Stimulated activated CD8-positive, alpha-beta memory T cell treated with anti-CD3 and anti-CD28 coated beads, Interleukin-7, amount 100 ng/mL, for 48 hours (primary cell): ENCODE measurements at regions not wholly inside any gene's neighbourhood (a gene's known extent, or its start where the extent isn't known, plus 50 kb on each side); places are given as distances from the start of the nearest gene placed in this dataset.

Source experiments
- DNase-seq, 2 donors: peaks; one replicate each; pipeline ENCODE4 v3.0.0-alpha.2; 2020; ENCODE audit warnings: low read depth in 1 of 2; ENCODE audit errors: extremely low read depth in 1 of 2

GRCh38 chr3:107082527-107082926 lies 294.7 kb upstream of the CCDC54 start:
- DNase-seq: no peak

DNA sequence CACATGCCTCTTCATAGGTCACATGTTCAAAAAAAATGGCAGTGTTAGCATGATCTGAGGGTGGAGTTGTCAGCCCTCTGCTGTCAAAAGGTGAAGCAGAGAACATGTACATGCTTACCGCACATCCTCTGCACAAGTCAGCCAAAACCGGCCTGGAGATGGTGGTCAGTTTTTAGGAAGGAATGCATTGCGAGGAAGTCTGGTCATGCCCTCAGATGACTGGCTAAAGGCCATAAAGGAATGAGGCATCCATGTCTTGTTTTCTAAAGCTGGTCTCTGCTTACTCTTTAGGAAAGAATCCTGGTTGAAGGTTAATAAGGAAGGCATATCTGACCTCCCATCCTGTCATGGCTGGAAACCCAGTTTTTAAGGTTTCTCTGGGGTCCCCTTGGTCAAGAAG lies 292.0 kb upstream of the CCDC54 start:
- DNase-seq: no peak

- no peak for DNase-seq
Observed at GRCh38 chr3:107092121-107092520, 285.1 kb upstream of the CCDC54 start.

GRCh38 chr3:107098864-107099263 lies 278.4 kb upstream of the CCDC54 start:
- no peak for DNase-seq

DNA sequence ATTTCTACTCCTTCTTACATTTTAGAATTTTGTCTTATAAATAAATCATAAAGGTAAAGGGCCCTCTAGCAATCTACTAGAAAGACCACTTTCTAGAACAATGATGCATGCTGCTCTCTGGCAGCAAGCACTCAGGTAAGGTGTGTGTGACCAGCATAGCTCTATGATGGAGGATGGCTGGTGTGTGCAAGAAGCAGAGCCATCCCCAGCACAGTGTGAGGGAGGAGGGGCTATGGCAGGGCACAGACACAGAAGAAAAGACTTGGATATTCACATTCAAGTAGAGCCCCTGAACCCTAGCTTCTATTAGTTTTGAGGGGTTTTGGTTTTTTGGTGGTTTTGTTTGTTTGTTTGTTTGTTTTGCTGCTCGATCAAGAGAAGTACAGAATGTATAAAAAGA lies 277.1 kb upstream of the CCDC54 start:
- no peak for DNase-seq

DNA sequence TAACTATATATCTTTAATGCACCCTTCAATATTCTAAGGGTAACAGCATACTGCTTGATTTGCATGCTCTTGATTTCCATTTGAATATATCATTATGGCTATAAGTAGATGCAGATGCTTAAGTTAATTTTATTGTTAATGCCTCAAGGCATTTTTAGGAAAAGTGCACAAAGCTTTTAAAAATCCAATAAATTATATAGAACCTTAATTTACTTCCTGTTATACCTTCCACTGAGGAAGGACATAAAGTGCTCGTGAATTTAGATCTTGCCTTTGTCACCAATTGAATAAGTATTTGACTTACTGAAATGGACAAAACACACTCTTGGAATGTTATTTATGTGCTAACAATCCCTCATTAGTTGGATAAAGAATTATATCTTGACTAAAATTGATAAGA lies 276.7 kb upstream of the CCDC54 start:
- DNase-seq: no peak

DNA sequence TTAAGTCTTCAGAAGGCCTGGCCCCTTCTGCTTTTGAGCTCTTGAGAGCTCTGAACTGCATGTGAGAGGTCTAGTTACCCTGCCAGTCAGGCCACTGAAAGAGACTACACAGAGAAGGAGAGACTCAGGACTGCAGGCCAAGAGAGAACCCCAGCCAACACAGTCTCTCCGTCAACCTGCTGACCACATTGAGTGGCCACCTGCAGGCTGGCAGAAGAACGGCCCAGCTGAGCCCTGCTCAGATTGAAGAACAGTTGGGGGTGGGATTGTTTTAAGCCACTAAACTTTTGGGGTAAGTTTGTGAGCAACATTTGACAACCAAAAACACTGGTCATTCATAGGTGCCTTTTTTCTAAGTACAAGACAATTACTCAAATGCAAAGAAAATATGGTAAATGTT lies 273.5 kb upstream of the CCDC54 start:
- DNase-seq: no peak

GRCh38 chr3:107106316-107106715 lies 270.9 kb upstream of the CCDC54 start:
- no peak for DNase-seq

- no peak for DNase-seq
Observed at GRCh38 chr3:107106907-107107306, 270.3 kb upstream of the CCDC54 start.

DNA sequence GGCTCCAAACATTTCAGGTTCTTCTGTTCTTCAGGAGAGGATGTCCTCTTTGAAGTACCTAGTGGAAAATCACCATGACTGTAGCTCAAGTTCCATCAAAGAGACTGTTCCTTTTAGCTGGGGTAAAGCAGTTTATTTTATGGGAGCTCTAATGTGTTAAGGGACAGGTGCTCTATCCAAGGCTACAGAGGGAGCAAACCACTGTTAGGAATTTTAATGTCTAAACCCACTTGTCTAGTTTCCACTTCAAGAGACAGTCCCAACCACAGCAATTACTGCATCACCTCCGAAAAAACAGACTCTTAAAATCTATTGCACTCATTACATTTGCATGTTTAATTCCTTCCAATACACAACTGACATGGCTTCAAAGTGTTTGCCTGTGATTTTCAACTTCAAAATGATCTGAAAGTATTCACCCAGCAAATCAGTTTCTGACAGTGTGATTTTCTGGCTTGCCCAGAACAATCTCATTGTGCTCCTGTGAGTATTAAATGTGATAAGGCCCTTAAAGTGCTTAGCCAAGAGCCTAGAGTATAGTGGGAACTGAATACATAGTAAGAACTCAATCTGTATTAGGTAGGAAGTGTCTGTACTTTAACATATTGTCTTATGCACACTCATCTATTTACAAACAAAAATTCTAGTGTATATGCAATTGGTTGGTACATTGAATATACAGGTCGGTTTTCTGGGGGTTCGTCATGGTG lies 266.5 kb upstream of the CCDC54 start:
- no peak for DNase-seq

DNA sequence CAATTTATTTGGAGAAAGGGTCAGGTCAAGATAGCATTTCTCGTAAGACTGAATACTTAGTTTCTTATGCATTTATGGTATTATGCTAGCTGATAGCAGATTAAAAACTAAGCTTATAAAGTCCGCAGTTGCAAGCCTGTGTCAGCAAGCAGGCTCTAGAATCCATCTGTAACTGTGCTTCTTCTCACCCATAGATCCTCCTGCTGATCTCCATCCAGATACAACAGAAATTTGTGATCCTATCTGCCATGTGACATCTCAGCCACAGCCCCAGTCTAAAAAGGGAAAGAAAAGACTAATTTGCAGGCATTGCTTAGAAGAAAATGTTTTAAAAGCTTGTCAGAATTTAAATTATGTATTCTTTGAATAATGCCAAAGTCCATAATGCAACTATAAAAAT lies 265.4 kb upstream of the CCDC54 start:
- DNase-seq: no peak

GRCh38 chr3:107112356-107112755 lies 264.9 kb upstream of the CCDC54 start:
- no peak for DNase-seq

GRCh38 chr3:107116251-107116650 lies 261.0 kb upstream of the CCDC54 start:
- DNase-seq: no peak

DNA sequence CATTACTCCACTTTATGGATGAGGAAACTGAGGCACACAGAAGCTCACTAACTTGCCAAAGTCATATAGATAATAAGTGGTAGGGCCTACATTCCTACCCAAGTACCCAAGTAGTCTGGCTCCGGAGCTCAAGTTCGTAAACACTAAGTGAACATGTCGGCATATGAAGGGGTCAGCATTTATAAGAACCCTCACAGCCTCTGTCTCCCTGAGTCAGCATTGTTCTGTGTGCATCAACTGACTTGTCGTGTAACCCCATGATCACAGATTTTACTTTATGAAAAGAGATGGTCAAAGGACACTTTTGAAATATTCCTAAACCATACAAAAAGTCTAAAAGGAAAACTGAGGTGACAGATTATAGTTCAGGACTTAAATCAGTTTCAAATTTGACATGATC lies 260.1 kb upstream of the CCDC54 start:
- no peak for DNase-seq

GRCh38 chr3:107117922-107118536 lies 259.2 kb upstream of the CCDC54 start:
- no peak for DNase-seq

DNA sequence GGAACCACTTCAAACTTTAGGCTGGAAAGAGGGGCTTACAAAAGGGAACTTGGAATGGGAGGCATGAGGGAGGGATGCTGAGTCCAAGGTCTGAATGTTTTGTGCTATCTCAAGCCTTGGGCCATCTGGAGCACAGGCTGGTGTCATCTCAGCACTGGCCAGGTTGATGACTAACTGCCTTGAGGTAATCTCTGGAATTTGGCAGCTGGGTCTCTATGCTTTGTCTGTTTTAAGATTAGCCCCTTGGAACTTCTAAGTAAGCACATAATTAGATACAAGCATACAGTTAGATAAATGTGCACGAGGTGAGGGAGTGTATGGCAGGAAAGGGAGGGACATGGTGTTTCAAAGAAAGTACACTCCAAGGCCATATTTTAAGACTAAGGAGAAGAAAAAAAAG lies 252.4 kb upstream of the CCDC54 start:
- DNase-seq: no peak

GRCh38 chr3:107128946-107129345 lies 248.3 kb upstream of the CCDC54 start:
- no peak for DNase-seq

DNA sequence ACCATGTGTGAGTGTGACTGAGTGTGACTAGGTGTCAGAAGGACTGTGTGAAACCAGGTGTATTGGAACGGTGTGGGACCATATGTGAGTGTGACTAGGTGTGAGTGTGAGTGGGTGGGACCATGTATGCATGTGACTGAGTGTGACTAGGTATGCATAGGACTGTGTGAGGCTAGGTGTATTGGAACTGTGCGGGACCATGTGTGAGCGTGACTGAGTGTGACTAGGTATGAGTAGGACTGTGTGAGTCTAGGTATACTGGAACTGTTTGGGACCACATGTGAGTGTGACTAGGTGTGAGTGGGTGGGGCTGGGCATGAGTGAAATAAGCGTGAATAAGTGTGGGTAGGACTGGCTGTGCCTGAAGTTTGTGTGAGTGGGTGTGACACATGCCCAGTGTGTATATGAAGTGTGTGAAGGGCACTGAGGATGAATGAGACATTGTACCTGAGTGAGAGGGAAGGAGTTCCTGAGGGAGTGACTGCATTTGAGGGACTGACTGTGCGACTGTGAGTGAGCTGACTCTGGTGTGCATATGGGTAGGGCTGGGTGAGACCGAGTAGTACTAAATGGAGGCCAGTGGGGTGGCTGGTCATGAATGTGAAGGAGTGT lies 247.0 kb upstream of the CCDC54 start:
- DNase-seq: no peak

DNA sequence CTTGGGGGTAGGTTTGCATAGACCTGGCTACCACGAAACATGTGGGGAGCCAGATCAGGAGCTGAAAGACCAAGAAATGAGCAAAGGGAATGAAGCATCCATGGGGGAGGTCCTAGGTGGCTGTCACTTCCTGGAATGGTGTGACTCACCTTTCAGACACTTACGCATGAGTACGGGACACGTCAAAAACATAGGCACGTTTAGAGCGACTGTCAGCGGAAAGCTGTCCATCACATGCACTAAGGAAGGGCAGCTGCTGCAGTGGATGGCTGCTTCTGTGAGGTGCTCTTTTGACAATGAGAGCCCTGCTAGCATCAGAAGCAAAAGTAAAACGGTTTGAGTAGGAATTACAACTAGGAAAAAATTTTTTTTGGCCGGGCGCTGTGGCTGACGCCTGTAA lies 244.6 kb upstream of the CCDC54 start:
- no peak for DNase-seq

DNA sequence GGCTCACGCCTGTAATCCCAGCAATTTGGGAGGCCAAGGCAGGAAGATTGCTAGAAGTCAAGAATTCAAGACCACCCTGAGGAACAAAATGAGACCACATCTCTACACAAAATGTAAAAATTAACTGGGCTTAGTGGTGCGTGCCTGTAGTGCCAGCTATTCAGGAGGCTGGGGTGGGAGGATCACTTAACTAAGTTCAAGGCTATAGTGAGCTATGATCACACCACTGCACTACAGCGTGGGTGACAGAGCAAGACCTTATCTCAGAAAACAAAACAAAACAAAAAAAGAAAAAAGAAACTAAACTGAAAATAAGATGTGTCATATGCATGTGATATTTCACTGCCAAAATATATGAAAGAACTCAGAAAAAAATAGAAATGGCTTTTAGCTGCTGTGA lies 243.3 kb upstream of the CCDC54 start:
- no peak for DNase-seq

- DNase-seq: no peak
Observed at GRCh38 chr3:107142171-107142570, 235.1 kb upstream of the CCDC54 start.

DNA sequence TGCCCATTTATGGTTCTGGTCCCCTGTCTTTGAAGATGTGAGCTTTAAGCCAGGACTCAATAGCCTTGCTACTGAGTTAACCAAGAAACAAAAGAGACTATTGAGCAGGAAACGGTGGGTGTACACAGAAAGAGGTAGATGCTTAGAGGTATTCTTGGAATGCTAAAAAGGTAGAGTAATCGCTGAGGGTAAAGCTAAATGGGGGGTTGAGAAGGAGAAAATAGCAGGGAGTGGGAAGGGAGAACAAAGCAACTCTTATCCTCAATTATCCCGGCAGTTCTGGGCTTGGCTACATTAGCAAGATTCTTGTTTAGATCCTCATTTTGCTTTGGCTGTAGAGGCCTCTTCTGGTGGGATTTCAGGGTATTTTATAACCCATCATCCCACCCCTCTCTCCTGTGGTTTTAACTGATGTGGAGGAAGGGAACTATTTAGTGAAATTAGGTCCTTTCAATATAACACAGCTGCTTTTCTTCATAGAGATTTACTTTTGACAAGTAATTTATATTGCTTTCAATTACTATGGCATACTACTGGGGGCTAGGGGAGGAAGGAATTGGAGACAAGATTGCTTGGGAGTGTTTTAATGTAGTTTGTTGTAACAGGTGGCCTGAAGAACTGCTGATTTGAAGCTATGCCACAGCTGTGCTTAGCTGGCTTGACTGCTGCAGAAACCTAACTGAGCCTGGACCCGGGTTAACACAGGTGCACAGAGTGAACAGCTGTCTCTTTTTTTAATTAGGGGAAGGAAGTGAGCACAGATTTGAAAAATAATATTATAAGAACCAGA lies 234.3 kb upstream of the CCDC54 start:
- no peak for DNase-seq
